ENCODE measurements at regions not wholly inside any gene's neighbourhood (a gene's known extent, or its start where the extent isn't known, plus 50 kb on each side); places are given as distances from the start of the nearest gene placed in this dataset.

GRCh38 chr10:107647462-107647861, 483.0 kb upstream of the SORCS1 start:
- Histone ChIP-seq H3K9me3 (ENCODE audit: low read depth) (no peaks in the 10 kb centered on the region), H3K27ac (no peak overlapping the region), H3K4me2 (no peak overlapping the region), H3K36me3 (replicated peaks; ENCODE audit: insufficient read depth, low read depth) (no peaks in the 10 kb centered on the region), H3K4me1 (ENCODE audit: insufficient read depth) (no peaks in the 10 kb centered on the region), H3K9me2 (replicated peaks; ENCODE audit: insufficient read depth) (no peaks in the 10 kb centered on the region), H3K27me3 (no peaks in the 10 kb centered on the region), H3K79me2 (no peaks in the 10 kb centered on the region), H4K20me1 (ENCODE audit: insufficient read depth, poor library complexity, severe bottlenecking) (no peaks in the 10 kb centered on the region), H3K4me3 (no peak overlapping the region), H2AFZ (no peak overlapping the region)
- DNase-seq (ENCODE audit: low spot score), result no peak
- TF ChIP-seq EZH2phosphoT487 (IDR thresholded peaks at IDR 0.05; ENCODE audit: low read depth, severe bottlenecking, unreplicated experiment) (no peak), CTCF (IDR thresholded peaks at IDR 0.05; ENCODE audit: poor library complexity) (no peak), EZH2 (IDR thresholded peaks at IDR 0.05; ENCODE audit: borderline replicate concordance) (no peak)
- WGBS (ENCODE audit: low lambda C conversion rate, missing lambda C conversion rate), result 97% methylated on average over 1 of the region's 1 CpG

GRCh38 chr10:107631876-107632275, 467.4 kb upstream of the SORCS1 start:
- DNase-seq (ENCODE audit: low spot score), result no peak
- Histone ChIP-seq H3K4me1 (ENCODE audit: insufficient read depth) (no peaks in the 10 kb centered on the region), H3K9me3 (ENCODE audit: low read depth) (no peaks in the 10 kb centered on the region), H3K36me3 (replicated peaks; ENCODE audit: insufficient read depth, low read depth) (no peaks in the 10 kb centered on the region), H3K4me2 (no peak overlapping the region), H3K4me3 (no peak overlapping the region), H2AFZ (no peak overlapping the region), H3K27me3 (no peaks in the 10 kb centered on the region), H4K20me1 (ENCODE audit: insufficient read depth, poor library complexity, severe bottlenecking) (no peaks in the 10 kb centered on the region), H3K9me2 (replicated peaks; ENCODE audit: insufficient read depth) (no peaks in the 10 kb centered on the region), H3K27ac (no peak overlapping the region), H3K79me2 (no peaks in the 10 kb centered on the region)
- no peak for TF ChIP-seq EZH2 (IDR thresholded peaks at IDR 0.05; ENCODE audit: borderline replicate concordance)
- no peak for TF ChIP-seq EZH2phosphoT487 (IDR thresholded peaks at IDR 0.05; ENCODE audit: low read depth, severe bottlenecking, unreplicated experiment)
- no peak for TF ChIP-seq CTCF (IDR thresholded peaks at IDR 0.05; ENCODE audit: poor library complexity)
- WGBS (ENCODE audit: low lambda C conversion rate, missing lambda C conversion rate), result 77% methylated on average over 4 of the region's 4 CpGs

- no peaks in the 10 kb centered on the region for H4K20me1 ChIP-seq (ENCODE audit: insufficient read depth, poor library complexity, severe bottlenecking)
- H3K4me3 ChIP-seq, result no peak overlapping the region
- H2AFZ ChIP-seq, result no peak overlapping the region
- no peaks in the 10 kb centered on the region for H3K9me3 ChIP-seq (ENCODE audit: low read depth)
- H3K4me1 ChIP-seq (ENCODE audit: insufficient read depth), result no peaks in the 10 kb centered on the region
- no peaks in the 10 kb centered on the region for H3K36me3 ChIP-seq (replicated peaks; ENCODE audit: insufficient read depth, low read depth)
- TF ChIP-seq EZH2 (IDR thresholded peaks at IDR 0.05; ENCODE audit: borderline replicate concordance) (no peak), CTCF (IDR thresholded peaks at IDR 0.05; ENCODE audit: poor library complexity) (no peak), EZH2phosphoT487 (IDR thresholded peaks at IDR 0.05; ENCODE audit: low read depth, severe bottlenecking, unreplicated experiment) (no peak)
- no peak for DNase-seq (ENCODE audit: low spot score)
- H3K79me2 ChIP-seq, result no peaks in the 10 kb centered on the region
- H3K27ac ChIP-seq, result no peak overlapping the region
- no peak overlapping the region for H3K4me2 ChIP-seq
- H3K27me3 ChIP-seq, result no peaks in the 10 kb centered on the region
- WGBS (ENCODE audit: low lambda C conversion rate, missing lambda C conversion rate), result 92% methylated on average over 3 of the region's 3 CpGs
- H3K9me2 ChIP-seq (replicated peaks; ENCODE audit: insufficient read depth), result no peaks in the 10 kb centered on the region
Observed at GRCh38 chr10:107626862-107627261, 462.4 kb upstream of the SORCS1 start.

GRCh38 chr10:107623292-107623691, 458.8 kb upstream of the SORCS1 start:
- TF ChIP-seq CTCF (IDR thresholded peaks at IDR 0.05; ENCODE audit: poor library complexity) (no peak), EZH2phosphoT487 (IDR thresholded peaks at IDR 0.05; ENCODE audit: low read depth, severe bottlenecking, unreplicated experiment) (no peak), EZH2 (IDR thresholded peaks at IDR 0.05; ENCODE audit: borderline replicate concordance) (no peak)
- WGBS (ENCODE audit: low lambda C conversion rate, missing lambda C conversion rate), result 86% methylated on average over 3 of the region's 3 CpGs
- no peak overlapping the region for H3K4me3 ChIP-seq
- no peak overlapping the region for H3K27ac ChIP-seq
- DNase-seq (ENCODE audit: low spot score), result no peak
- H3K27me3 ChIP-seq, result no peaks in the 10 kb centered on the region
- H3K4me1 ChIP-seq (ENCODE audit: insufficient read depth), result no peaks in the 10 kb centered on the region
- H3K9me3 ChIP-seq (ENCODE audit: low read depth), result no peaks in the 10 kb centered on the region
- no peak overlapping the region for H3K4me2 ChIP-seq
- H3K9me2 ChIP-seq (replicated peaks; ENCODE audit: insufficient read depth), result no peaks in the 10 kb centered on the region
- no peaks in the 10 kb centered on the region for H3K79me2 ChIP-seq
- no peaks in the 10 kb centered on the region for H3K36me3 ChIP-seq (replicated peaks; ENCODE audit: insufficient read depth, low read depth)
- no peak overlapping the region for H2AFZ ChIP-seq
- no peaks in the 10 kb centered on the region for H4K20me1 ChIP-seq (ENCODE audit: insufficient read depth, poor library complexity, severe bottlenecking)
